HG03045 (cell line): ENCODE measurements at regions not wholly inside any gene's neighbourhood (a gene's known extent, or its start where the extent isn't known, plus 50 kb on each side); places are given as distances from the start of the nearest gene placed in this dataset.
"Not testable (repeated sequence)": the region's sequence is repeated elsewhere in the genome, so short reads cannot be mapped to it uniquely, and the experiment has no call there.

Source experiments
- ATAC-seq: cut with Tn5 transposase; IDR thresholded peaks from one replicate; pipeline ENCODE4 v1.9.1; 2021; ENCODE audit warnings: mild to moderate bottlenecking, moderate library complexity; ENCODE audit not compliant: unreplicated experiment

DNA sequence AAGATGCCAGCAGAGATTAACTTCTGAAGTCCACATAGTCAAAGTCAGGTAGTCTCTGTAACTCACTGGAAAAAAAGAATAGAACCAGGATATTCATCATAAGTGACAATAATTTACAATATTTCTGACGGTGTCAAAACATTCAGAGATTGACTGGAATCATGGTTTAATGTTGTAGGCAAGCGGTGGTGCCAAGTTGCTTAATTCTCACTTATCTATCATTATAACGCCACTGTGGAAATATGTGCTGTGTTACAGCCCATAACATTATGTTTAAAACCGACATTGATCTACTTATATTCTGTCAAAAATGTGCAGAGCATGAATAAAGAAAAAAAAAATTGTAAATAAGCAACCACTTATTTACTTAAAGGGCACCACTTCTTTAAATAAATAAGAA is 801.7 kb downstream of the DIPK2A start:
- ATAC-seq, result no peak

GRCh38 chr3:144774897-144775296 is 803.3 kb downstream of the DIPK2A start:
- no peak for ATAC-seq

- ATAC-seq, result no peak
Measured at GRCh38 chr3:144775551-144775950, 803.9 kb downstream of the DIPK2A start.

DNA sequence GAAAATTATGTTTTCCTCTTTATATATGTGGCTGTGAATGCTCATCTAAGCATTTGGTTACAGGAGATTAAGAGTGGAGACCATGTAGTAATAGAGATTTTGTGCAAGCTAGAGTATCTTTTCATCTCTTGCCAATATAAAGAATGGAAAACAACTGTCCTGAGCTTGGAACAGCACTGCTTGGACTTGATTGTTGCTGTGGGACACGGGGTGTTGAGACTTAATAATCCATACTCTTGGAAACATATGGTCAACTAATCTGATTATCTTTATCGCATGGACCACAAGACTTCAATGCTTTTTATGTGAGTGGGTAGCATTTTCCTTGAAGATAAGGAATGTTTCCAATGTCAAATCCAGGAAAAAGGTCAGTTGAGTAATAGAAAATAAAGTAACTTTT is 806.3 kb downstream of the DIPK2A start:
- ATAC-seq, result no peak

DNA sequence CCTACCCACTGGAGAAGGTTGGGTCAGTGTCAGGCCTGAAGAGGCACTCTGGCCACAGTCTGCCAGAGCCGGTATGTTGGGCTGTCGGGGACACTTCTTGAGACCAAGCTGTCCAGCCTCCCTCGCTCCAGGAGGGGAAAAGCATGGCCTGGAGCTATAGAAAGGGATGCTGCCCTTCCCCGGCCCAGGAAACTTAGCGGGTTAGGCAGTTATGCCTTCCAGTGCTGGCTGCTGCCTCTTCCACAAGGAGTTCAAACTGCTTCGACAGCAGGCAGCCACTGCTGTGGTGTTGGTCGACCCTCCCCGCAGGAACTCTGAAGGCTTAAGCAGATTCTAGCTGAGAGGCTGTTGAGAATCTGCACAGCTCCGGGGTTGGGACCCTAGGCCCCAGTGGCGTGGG is 819.4 kb downstream of the DIPK2A start:
- no peak for ATAC-seq

GRCh38 chr3:144801890-144802289 is 830.3 kb downstream of the DIPK2A start:
- no peak for ATAC-seq

GRCh38 chr3:144809380-144809779 is 837.8 kb downstream of the DIPK2A start:
- ATAC-seq, result no peak

DNA sequence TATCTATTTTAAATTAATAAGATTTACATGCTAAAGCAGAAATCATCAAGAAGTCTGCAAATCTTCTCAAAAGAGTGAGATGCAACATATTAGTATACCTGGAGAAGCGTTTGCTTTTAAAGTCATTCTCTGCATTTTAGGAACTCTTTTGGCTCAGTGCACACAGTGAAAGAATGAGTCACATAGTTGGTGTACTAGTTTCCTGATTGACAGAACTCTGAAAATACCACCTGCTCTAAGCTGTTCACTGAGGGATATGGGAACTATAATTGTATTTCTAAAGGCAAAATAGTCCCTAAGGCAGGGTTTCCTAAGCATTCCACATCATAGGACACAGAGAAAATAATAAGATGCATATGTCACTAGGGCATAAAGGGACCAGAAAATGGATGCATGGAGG is 838.5 kb downstream of the DIPK2A start:
- no peak for ATAC-seq

GRCh38 chr3:144815655-144816054 is 844.0 kb downstream of the DIPK2A start:
- no peak for ATAC-seq

- no peak for ATAC-seq
Measured at GRCh38 chr3:144816323-144816722, 844.7 kb downstream of the DIPK2A start.

DNA sequence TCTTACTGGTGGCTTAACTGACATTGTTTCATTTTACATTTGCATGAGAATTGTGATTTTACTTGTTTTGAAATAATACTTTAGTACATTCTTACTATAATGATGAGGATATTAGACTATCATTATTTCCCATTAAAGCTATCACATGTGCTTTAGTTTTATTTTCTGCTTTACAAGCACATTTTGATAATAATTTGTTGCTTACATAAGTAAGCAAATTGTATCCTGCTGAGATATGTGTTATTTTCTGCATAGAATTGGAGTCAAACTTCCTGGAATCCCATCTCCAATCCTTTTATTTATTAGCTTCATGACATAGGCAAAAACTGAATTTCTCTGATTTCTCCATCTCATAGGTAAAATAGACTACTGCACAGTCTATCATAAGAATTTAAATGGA is 847.4 kb downstream of the DIPK2A start:
- no peak for ATAC-seq

DNA sequence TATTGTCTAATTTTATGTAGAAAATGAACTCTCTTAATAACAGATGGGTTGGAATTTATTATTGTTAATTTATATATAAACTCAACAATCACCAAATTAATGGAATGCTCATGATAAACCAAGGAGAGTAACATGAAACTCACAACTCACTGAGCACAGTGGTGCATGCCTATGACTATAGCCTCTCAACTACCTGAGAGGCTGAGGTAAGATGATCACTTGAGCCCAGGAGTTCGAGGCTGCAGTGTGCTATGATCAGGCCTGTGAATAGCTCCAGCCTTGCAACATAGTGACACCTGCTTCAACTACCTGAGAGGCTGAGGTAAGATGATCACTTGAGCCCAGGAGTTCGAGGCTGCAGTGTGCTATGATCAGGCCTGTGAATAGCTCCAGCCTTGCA is 848.6 kb downstream of the DIPK2A start:
- ATAC-seq, result not testable (repeated sequence)

GRCh38 chr3:144820726-144821125 is 849.1 kb downstream of the DIPK2A start:
- ATAC-seq, result no peak

- no peak for ATAC-seq
Measured at GRCh38 chr3:144821583-144821982, 850.0 kb downstream of the DIPK2A start.

- ATAC-seq, result no peak
Measured at GRCh38 chr3:144822671-144823070, 851.0 kb downstream of the DIPK2A start.

DNA sequence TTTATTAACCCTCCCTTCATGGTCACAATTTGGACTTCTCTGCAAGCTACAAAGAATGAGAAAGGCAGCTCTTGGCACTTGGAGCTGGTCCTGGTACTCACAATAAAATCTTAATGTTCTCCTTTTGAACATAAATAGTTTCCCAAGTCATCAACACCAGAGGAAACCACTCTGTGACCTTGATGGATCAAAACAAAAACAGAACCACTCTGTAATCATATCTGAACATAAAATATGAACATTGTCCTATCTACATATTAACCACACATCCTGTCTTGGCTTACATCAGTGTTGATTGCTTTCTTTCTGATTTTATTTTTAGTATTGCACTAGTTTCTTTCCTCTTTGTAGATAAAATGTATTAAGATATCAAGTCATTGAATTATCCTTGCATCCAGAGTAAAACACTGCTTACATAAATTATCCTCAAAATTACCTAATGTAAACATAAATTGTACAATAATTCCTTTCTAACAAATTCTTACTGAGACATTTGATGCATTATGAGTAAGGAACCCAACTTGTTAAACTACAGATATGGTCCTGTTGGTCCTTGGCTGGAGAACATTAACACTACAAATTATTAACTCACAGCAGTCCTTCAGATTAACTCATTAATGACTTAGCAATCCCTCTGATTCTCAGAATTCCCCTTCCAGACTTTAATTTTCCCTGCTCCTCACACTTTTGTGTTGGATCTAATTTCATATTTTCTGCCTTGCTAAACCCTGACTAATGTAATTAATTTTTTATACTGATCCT is 860.5 kb downstream of the DIPK2A start:
- no peak for ATAC-seq

GRCh38 chr3:144839991-144840390 is 868.4 kb downstream of the DIPK2A start:
- ATAC-seq, result no peak

DNA sequence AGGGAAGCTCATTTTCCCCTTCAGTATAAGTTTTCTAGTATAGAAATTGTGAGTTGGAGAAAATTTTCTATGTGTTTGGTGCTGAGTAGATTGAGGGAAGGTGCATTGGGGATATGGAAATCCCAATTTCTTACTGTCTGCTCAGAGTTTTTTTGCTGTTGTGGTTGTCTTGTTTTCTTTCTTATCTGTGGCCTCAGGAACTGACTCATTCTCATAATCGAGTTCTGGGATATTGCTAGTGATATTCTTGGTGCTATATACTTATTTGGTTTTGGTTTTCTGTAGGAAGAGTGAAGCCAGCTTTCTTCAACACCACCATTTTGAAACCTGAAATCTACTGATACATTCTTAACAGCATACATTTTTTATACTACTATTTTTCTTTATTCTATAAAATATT is 869.2 kb downstream of the DIPK2A start:
- no peak for ATAC-seq

DNA sequence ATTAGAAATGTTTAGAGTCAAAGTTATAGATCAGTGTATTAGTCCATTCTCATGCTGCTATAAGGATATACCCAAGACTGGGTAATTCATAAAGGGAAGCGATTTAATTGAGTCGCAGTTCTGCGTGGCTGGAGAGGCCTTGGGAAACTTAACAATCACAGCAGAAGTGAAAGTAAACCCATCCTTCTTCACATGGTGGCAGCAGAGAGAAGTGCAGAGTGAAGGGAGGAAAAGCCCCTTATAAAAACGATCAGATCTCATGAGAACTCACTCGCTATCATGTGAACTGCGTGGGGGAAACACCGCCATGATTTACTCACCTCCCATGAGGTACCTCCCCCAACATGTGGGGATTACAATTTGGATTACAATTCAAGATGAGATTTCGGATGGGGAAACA is 871.5 kb downstream of the DIPK2A start:
- ATAC-seq, result no peak

DNA sequence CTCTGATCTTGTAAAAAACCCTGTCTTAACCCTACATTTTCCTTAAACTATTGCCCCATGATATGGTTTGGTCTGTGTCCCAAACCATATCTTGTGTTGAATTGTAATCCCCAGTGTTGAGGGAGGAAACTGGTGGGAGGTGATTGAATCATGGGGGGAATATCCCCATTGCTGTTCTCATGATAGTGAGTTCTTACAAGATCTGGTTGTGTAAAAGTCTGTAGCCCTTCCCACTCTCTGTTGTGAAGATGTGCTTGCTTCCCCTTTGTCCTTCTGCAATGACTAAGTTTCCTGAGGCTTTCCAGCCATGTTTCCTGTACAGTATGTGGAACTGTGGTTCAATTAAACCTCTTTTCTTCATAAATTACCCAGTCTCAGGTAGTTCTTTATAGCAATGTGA is 881.4 kb downstream of the DIPK2A start:
- ATAC-seq, result no peak

DNA sequence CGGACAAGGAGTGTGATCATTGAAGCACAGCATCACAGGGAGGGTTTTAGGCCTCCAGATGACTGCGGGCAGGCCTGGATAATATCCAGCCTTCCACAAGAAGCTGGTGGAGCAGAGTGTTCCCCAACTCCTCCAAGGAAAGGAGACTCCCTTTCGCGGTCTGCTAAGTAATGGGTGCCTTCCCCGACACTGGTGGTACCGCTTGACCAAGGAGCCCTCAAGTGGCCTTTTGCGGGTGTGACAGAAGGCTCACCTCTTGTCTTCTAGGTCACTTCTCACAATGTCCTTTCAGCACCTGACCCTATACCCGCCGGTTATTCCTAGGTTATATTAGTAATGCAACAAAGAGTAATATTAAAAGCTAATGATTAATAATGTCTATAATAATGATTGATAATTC is 882.4 kb downstream of the DIPK2A start:
- not testable (repeated sequence) for ATAC-seq

DNA sequence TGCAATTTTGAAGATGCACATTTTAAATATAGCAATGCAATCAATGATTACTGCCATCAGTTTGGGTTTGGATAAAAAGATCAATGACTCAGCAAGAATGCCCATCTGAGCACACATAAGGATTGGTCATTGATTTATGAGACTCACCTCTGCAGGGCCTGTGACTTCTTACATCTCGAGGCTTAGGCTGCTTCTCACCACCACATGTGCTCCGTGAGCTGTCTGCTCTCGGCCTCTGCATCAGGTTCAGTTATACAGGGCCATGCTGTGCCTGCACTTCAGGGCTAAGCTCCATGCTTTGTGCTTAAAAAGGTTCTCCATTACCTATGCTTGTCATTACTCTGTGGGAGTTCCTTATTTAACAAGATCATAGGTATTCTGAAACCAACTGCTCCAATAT is 887.5 kb downstream of the DIPK2A start:
- no peak for ATAC-seq

GRCh38 chr3:144864646-144865045 is 893.0 kb downstream of the DIPK2A start:
- no peak for ATAC-seq
